ENCODE measurements at regions not wholly inside any gene's neighbourhood (a gene's known extent, or its start where the extent isn't known, plus 50 kb on each side); places are given as distances from the start of the nearest gene placed in this dataset.

- Histone ChIP-seq H3K4me2 (no peak overlapping the region), H3K4me3 (no peak overlapping the region), H3K27me3 (no peaks in the 10 kb centered on the region), H3K9me2 (replicated peaks; ENCODE audit: insufficient read depth) (no peaks in the 10 kb centered on the region), H3K9me3 (ENCODE audit: low read depth) (no peaks in the 10 kb centered on the region), H3K79me2 (no peaks in the 10 kb centered on the region), H3K4me1 (ENCODE audit: insufficient read depth) (no peaks in the 10 kb centered on the region), H2AFZ (no peak overlapping the region), H4K20me1 (ENCODE audit: insufficient read depth, poor library complexity, severe bottlenecking) (no peaks in the 10 kb centered on the region), H3K36me3 (replicated peaks; ENCODE audit: insufficient read depth, low read depth) (no peaks in the 10 kb centered on the region), H3K27ac (no peak overlapping the region)
- no peak for DNase-seq (ENCODE audit: low spot score)
- TF ChIP-seq EZH2phosphoT487 (IDR thresholded peaks at IDR 0.05; ENCODE audit: low read depth, severe bottlenecking, unreplicated experiment) (no peak), EZH2 (IDR thresholded peaks at IDR 0.05; ENCODE audit: borderline replicate concordance) (no peak)
- TF ChIP-seq, protein P1, sequence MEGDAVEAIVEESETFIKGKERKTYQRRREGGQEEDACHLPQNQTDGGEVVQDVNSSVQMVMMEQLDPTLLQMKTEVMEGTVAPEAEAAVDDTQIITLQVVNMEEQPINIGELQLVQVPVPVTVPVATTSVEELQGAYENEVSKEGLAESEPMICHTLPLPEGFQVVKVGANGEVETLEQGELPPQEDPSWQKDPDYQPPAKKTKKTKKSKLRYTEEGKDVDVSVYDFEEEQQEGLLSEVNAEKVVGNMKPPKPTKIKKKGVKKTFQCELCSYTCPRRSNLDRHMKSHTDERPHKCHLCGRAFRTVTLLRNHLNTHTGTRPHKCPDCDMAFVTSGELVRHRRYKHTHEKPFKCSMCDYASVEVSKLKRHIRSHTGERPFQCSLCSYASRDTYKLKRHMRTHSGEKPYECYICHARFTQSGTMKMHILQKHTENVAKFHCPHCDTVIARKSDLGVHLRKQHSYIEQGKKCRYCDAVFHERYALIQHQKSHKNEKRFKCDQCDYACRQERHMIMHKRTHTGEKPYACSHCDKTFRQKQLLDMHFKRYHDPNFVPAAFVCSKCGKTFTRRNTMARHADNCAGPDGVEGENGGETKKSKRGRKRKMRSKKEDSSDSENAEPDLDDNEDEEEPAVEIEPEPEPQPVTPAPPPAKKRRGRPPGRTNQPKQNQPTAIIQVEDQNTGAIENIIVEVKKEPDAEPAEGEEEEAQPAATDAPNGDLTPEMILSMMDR (IDR thresholded peaks at IDR 0.05; ENCODE audit: poor library complexity): no peak
- WGBS (ENCODE audit: low lambda C conversion rate, missing lambda C conversion rate): 78% methylated on average over 3 of the region's 3 CpGs
Measured at GRCh38 chr14:38405851-38406635, 150.2 kb upstream of the CLEC14A start.

DNA sequence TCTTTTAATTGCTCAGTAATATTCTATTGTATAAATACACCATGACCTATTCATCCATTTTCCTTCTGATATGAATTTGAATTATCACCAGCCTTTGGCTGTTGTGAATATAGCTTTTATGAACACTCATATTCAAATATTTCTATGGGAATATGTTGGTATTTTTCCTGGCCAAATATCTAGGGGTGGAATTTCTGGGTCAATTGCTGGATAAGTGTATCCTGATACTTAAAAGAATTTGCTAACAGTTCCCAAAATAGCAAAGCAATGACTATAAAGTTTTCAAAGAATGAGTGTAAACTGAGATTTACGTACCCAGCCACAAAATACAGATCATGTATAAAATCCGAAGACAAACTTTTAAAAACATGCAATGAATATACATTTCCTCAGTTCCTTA is 148.7 kb upstream of the CLEC14A start:
- 68% methylated on average over 2 of the region's 2 CpGs for WGBS (ENCODE audit: low lambda C conversion rate, missing lambda C conversion rate)
- H4K20me1 ChIP-seq (ENCODE audit: insufficient read depth, poor library complexity, severe bottlenecking): no peaks in the 10 kb centered on the region
- no peaks in the 10 kb centered on the region for H3K36me3 ChIP-seq (replicated peaks; ENCODE audit: insufficient read depth, low read depth)
- H3K4me2 ChIP-seq: no peak overlapping the region
- no peaks in the 10 kb centered on the region for H3K9me3 ChIP-seq (ENCODE audit: low read depth)
- no peaks in the 10 kb centered on the region for H3K27me3 ChIP-seq
- TF ChIP-seq, protein P1 (IDR thresholded peaks at IDR 0.05; ENCODE audit: poor library complexity): no peak
- TF ChIP-seq EZH2phosphoT487 (IDR thresholded peaks at IDR 0.05; ENCODE audit: low read depth, severe bottlenecking, unreplicated experiment) (no peak), EZH2 (IDR thresholded peaks at IDR 0.05; ENCODE audit: borderline replicate concordance) (no peak)
- H3K4me3 ChIP-seq: no peak overlapping the region
- no peak overlapping the region for H3K27ac ChIP-seq
- H3K9me2 ChIP-seq (replicated peaks; ENCODE audit: insufficient read depth): no peaks in the 10 kb centered on the region
- DNase-seq (ENCODE audit: low spot score): no peak
- H2AFZ ChIP-seq: no peak overlapping the region
- H3K4me1 ChIP-seq (ENCODE audit: insufficient read depth): no peaks in the 10 kb centered on the region
- no peaks in the 10 kb centered on the region for H3K79me2 ChIP-seq

DNA sequence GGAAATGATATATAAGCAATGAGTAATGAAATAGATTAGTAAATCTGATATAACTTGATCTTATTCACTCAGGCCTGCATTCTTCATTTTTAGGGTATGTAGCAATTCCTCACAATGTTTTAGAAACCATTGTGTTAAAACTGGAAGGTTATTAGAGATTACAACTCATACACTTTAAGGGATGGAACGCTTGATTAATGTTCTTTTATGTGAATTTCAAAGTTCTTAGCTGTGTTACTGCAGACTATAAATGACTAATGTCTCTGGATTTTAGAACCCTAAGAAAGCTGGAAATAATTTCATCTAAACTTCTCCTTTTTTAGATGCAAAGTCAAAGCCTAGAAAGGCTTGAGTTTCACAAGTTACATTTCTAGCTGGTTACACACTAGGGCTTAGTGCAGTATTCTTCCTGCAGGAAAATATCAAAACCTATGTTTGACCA is 148.2 kb upstream of the CLEC14A start:
- H2AFZ ChIP-seq: no peak overlapping the region
- no peaks in the 10 kb centered on the region for H3K27me3 ChIP-seq
- H3K4me1 ChIP-seq (ENCODE audit: insufficient read depth): no peaks in the 10 kb centered on the region
- no peaks in the 10 kb centered on the region for H4K20me1 ChIP-seq (ENCODE audit: insufficient read depth, poor library complexity, severe bottlenecking)
- H3K4me2 ChIP-seq: no peak overlapping the region
- TF ChIP-seq, protein P1 (IDR thresholded peaks at IDR 0.05; ENCODE audit: poor library complexity): no peak
- no peak for TF ChIP-seq EZH2 (IDR thresholded peaks at IDR 0.05; ENCODE audit: borderline replicate concordance)
- no peak for TF ChIP-seq EZH2phosphoT487 (IDR thresholded peaks at IDR 0.05; ENCODE audit: low read depth, severe bottlenecking, unreplicated experiment)
- DNase-seq (ENCODE audit: low spot score): no peak
- no peaks in the 10 kb centered on the region for H3K36me3 ChIP-seq (replicated peaks; ENCODE audit: insufficient read depth, low read depth)
- H3K79me2 ChIP-seq: no peaks in the 10 kb centered on the region
- no peak overlapping the region for H3K27ac ChIP-seq
- H3K9me2 ChIP-seq (replicated peaks; ENCODE audit: insufficient read depth): no peaks in the 10 kb centered on the region
- no peaks in the 10 kb centered on the region for H3K9me3 ChIP-seq (ENCODE audit: low read depth)
- WGBS (ENCODE audit: low lambda C conversion rate, missing lambda C conversion rate): 93% methylated on average over 1 of the region's 1 CpG
- no peak overlapping the region for H3K4me3 ChIP-seq
